Left lung (tissue), 4 donors: ENCODE measurements at regions not wholly inside any gene's neighbourhood (a gene's known extent, or its start where the extent isn't known, plus 50 kb on each side); places are given as distances from the start of the nearest gene placed in this dataset.

Experiments used
- ATAC-seq: fragments of 200-7000 bp; cut with Tn5 transposase; one replicate; pipeline ENCODE4 v1.9.1; 2020; ENCODE audit warnings: moderate library complexity
- DNase-seq, 4 donors: peaks; one replicate each; pipeline ENCODE4 v3.0.0-alpha.2; 2013 to 2020
- H3K27ac ChIP-seq, 2 donors: fragments of 200-600 bp; sonication (generic) in 1 of 2; one replicate each; pipeline versions ENCODE4 v1.5.0 to v1.8.0; 2020 to 2021
- H3K27me3 ChIP-seq, 2 donors: fragments of 200-600 bp; sonication (generic) in 1 of 2; one replicate each; pipeline versions ENCODE4 v1.5.0 to v1.8.0; 2020 to 2021
- H3K36me3 ChIP-seq, 2 donors: fragments of 200-600 bp; sonication (generic) in 1 of 2; one replicate each; pipeline versions ENCODE4 v1.5.0 to v1.8.0; 2020 to 2021
- H3K4me1 ChIP-seq, 2 donors: fragments of 200-600 bp; one replicate each; pipeline ENCODE4 v1.8.0; 2021
- H3K4me3 ChIP-seq, 2 donors: fragments of 200-600 bp; sonication (generic) in 1 of 2; one replicate each; pipeline versions ENCODE4 v1.5.0 to v1.8.0; 2020 to 2021; ENCODE audit warnings: mild to moderate bottlenecking in 1 of 2
- H3K9me3 ChIP-seq, 2 donors: fragments of 200-600 bp; sonication (generic) in 1 of 2; one replicate each; pipeline versions ENCODE4 v1.5.0 to v1.8.0; 2020 to 2021
- CTCF ChIP-seq, 2 donors: fragments of 200-600 bp; sonication (generic) in 1 of 2; IDR thresholded peaks; one replicate each; pipeline versions ENCODE4 v1.5.0 to v1.8.0; 2021; ENCODE audit warnings: antibody characterized with exemption in 2 of 2
- intact Hi-C, 2 donors: fragments of 100-400 bp; cut with DNase I; formaldehyde crosslinking; loops; one replicate each; pipeline versions ENCODE4 v1.11.2 to v1.14.2; 2022
- donor health status: DM: no; HTN: yes; CAD: no.
- donor health status: DM: no; HTN: no; CAD: no.

DNA sequence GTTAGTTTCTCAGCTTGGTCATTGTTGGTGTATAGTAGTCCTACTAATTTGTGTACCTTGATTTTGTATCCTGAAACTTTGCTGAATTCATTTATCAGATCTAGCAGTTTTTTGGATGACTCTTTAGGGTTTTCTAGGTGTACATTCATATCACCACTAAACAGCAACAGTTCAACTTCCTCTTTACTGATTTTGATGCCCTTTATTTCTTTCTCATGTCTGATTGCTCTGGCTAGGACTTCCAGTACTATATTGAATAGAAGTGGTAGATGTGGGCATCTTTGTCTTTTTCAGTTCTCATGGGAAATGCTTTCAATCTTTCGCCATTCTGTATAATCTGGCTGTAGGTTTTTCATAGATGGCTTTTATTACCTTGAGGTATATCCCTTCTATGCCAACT, 61.3 kb upstream of the HEY2 start:
- DNase-seq: no peak
- no peak for ATAC-seq
- Histone ChIP-seq H3K36me3 (no peaks in the 10 kb centered on the region), H3K9me3 (peaks cover 0 to 15% of the 10 kb centered on the region in 2 donors), H3K27ac (no peak overlapping the region), H3K27me3 (no peaks in the 10 kb centered on the region), H3K4me1 (no peaks in the 10 kb centered on the region), H3K4me3 (no peak overlapping the region)
- no peak for TF ChIP-seq CTCF (IDR thresholded peaks at IDR 0.05)
- intact Hi-C loops: no loop called here

DNA sequence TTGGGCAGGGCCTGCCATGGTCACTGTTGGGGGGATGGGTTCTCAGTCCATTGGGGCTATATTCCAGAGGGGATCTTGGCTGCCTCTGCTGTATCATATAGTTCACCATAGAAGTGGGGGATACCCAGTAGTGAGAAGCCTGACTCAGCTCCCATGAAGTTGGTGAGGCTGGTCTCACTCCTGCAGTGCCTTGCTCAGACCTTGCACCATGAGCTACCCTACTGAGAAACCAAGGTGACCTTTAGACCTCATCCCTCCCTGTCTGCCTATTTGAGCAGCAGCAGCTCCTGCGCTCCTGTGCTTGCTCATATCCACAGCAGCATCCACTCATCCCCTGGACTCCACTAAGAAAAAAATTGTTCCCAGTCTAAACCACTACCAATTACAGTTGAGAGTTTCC, 56.0 kb upstream of the HEY2 start:
- Histone ChIP-seq H3K27me3 (no peaks in the 10 kb centered on the region), H3K4me1 (no peaks in the 10 kb centered on the region), H3K27ac (no peak overlapping the region), H3K36me3 (no peaks in the 10 kb centered on the region), H3K4me3 (no peak overlapping the region), H3K9me3 (peaks cover 0 to 15% of the 10 kb centered on the region in 2 donors)
- DNase-seq: no peak
- no peak for ATAC-seq
- TF ChIP-seq CTCF (IDR thresholded peaks at IDR 0.05): no peak
- intact Hi-C loops: no loop called here

GRCh38 chr6:125699591-125699990, 49.8 kb upstream of the HEY2 start:
- Histone ChIP-seq H3K9me3 (no peaks in the 10 kb centered on the region), H3K4me1 (no peaks in the 10 kb centered on the region), H3K27me3 (no peaks in the 10 kb centered on the region), H3K36me3 (no peaks in the 10 kb centered on the region), H3K27ac (no peak overlapping the region), H3K4me3 (no peak overlapping the region)
- no peak for ATAC-seq
- no peak for DNase-seq
- no peak for TF ChIP-seq CTCF (IDR thresholded peaks at IDR 0.05)
- intact Hi-C loops: no loop called here
